NCI-H1930 (cell line): ENCODE measurements at regions not wholly inside any gene's neighbourhood (a gene's known extent, or its start where the extent isn't known, plus 50 kb on each side); places are given as distances from the start of the nearest gene placed in this dataset.
A peak's percentile ranks its signal among the peaks of the same experiment; 100 is the strongest.
"Not testable (repeated sequence)": the region's sequence is repeated elsewhere in the genome, so short reads cannot be mapped to it uniquely, and the experiment has no call there.

Experiments
- DNase-seq, 2 experiments: peaks; one replicate each; lab custom pipeline; 2025; lab: John Stamatoyannopoulos, UW

GRCh38 chr9:88813638-88814209 is 177.5 kb upstream of the S1PR3 start:
- no peak for DNase-seq

GRCh38 chr9:88814577-88814976 is 176.7 kb upstream of the S1PR3 start:
- DNase-seq: no peak

DNA sequence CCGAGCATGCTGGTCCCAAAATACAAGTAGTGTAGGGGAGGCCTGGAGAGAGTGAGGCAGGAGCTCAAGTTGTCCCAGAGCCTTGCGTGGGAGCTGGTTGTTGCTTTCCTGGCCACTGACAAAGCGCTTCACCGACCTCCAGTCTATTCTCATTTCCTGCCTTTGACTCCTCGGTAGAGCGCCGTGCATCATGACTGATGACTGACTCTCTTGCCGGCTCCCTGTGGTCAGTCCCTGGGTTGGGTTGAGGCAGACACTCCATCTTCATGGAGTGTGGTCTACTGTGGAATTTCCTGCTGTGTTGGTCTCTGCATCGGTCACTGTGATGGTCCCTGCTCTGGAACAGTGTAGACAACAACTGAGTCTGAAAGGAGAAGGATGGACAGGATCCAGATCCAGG is 175.1 kb upstream of the S1PR3 start:
- DNase-seq: no peak

GRCh38 chr9:88816591-88816990 is 174.7 kb upstream of the S1PR3 start:
- DNase-seq: no peak

DNA sequence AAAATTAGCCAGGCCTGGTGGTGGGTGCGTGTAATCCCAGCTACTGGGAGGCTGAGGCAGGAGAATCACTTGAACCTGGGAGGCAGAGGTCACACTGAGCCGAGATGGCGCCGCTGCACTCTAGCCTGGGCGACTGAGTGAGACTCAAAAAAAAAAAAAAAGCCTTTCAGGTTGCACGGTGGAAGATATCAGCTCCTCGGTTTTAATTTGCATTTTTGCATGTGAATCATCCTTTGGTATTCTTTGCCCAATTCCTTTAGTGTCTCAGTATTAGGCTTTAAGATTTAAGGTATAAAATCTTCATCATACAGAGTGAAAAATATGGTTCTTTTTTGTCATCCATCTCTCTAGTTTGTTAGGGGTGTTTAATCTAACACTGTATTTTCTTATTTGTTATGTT is 173.6 kb upstream of the S1PR3 start:
- no peak for DNase-seq

DNA sequence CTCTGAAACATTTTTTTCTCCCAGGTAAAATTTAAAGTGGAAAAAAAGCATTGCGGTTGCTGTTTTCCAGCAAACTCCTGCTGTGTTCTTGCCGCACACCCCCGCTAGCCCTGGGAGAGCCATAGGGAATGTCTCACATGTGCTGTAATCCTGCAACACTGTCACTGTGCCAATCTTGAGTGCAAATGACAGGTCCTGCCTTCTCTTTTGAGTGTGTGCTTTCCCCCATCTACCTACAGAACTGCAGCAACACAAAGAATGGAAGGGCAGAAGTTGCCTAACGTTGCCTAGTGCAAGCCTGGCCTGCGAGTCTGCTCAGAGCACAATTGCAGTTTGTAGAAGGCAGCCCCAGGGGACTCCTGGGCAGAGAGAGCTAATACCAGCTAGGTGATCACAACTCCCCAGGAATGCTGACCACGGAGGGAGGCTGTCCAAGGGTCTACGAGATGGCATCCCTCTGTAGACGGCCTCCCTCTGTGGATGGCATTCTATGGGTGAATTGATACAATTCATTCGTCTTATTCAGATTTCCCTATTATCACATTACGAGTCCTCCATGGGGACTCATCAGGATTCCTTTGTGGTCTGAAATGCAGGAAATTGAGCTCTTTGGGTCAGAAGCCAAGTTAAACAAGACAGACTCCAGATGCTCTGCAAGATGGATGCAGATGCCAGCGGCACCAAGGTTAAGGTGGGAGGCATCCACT is 172.6 kb upstream of the S1PR3 start:
- DNase-seq: peak; percentile 15 to 20

DNA sequence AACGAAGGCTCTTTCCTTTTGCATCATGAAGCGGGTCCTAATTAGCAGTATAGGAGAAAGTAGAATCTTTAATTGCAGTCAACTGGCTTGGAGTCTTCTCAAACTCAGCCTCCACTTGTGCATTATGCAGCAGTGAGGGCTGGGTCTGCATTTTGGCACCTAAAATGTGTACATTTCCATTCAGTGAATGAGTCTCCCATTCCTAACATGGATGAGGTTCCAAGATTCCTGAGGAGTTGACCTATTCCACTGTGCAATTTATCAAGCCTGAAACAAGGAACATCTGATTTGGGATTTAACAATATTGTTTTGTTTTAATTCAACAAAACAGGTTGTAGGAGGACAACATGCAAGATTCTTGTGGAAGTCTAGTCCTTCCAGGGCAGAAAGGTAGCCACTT is 171.8 kb upstream of the S1PR3 start:
- DNase-seq: no peak

- no peak for DNase-seq
These were observed 171.2 kb upstream of the S1PR3 start for GRCh38 chr9:88820055-88820454.

DNA sequence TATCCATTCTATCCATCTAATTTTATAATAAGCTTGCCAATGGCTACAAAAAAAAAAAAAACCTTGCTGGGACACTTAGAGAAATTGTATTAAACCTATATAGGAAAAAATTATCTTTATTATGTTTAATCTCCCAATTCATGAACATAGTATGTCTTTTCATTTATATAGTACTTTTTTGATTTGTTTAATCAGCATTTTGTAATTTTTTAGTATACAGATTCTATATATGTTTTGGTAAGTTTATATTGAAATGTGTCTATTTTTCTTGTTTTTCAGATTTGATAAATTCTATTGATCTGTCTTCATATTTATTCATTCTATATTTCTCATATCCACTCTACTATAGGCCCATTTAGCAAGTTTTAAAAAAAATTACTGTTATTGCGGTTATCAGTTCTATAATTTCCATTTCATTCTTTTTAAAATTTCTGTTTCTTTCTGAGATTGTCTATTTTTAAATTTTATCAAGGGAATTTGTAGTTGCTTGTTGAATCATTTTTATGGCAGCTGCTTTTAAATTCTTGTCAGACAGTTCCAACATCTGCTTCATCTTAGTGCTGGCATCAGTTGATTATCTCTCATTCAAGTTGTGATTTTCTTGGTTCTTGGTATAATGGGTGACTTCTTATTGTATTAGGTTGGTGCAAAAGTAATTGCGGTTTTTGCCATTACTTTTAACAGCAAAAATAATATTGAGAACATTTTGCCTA is 170.1 kb upstream of the S1PR3 start:
- DNase-seq: no peak

DNA sequence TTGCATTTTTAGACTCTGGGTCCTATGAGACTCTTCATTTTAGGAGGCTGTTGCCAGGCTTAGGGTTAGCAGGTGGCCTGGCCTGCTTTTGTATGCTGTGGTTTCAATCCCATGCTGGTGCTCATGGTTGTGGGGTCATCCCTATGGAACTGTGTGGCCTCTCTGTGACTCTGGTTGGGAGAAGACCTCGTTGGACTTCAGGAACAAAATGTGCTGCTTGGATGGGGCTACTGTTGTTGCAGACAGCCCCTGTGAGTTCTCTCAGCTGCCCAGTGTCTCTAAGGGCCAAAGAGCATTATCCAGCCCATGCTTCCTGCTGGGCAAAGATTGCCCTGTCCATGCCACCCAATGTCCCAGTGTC is 169.5 kb upstream of the S1PR3 start:
- DNase-seq: no peak

DNA sequence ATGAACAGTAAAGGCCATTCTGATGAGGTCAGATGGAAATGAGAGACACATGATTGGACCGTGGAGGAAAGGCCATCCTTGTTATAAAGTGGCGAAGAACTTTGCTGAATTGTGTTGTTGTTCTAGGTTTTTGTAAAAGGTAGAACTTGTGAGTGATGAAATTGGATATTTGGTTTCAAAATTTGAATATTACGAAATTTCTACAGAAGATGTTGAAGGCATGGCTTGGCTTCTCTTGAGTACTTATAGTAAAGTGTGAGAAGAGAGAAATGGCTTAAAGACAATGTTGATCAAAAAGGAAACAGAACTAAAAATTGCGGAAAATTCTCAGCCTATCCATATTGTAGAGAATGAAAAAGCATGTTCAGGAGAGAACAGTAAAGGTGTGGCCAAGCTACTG is 166.6 kb upstream of the S1PR3 start:
- DNase-seq: no peak

GRCh38 chr9:88826181-88826580 is 165.1 kb upstream of the S1PR3 start:
- no peak for DNase-seq

- no peak for DNase-seq
These were observed 164.5 kb upstream of the S1PR3 start for GRCh38 chr9:88826771-88827181.

DNA sequence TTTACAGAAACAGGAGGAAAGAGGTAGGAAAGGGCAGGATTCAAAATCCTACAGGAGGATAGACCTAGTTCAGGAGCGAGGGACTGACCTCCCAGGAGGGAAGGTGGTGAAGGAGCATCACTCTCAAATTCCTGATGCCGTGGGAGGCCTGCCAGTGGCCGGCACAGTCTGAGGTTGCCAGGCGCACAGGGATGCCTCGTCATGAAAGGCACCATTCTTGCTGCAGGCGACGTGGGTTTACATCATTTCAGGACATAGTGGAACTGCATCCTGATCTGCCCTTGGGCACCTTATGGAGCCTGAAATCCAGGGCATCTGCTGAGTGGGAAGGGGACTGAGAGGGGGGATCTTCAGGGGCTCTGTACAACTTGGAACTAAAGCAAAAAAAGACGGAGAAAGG is 163.2 kb upstream of the S1PR3 start:
- DNase-seq: no peak

DNA sequence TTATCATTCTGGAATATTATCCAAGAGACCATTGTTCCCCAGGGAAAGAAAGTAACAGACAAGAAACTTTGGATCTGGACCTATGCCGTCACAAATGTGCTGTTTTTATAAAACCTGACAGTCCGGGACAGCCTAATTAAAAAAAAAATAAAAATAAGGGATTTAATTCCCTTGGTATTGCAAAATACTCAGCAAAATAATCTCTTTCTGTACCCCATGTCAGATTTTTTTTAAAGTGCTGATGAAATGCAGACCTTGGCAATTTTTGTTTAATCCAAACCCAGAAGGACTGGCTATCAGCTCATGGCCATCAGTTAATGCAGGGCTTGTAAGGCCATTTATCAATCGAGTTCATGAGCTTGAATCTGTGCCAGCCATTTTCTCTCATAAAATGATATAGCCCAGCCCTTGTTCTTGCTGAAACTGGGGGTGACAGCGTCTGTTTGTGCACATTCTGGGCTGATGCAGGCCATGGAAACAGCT is 162.7 kb upstream of the S1PR3 start:
- no peak for DNase-seq

DNA sequence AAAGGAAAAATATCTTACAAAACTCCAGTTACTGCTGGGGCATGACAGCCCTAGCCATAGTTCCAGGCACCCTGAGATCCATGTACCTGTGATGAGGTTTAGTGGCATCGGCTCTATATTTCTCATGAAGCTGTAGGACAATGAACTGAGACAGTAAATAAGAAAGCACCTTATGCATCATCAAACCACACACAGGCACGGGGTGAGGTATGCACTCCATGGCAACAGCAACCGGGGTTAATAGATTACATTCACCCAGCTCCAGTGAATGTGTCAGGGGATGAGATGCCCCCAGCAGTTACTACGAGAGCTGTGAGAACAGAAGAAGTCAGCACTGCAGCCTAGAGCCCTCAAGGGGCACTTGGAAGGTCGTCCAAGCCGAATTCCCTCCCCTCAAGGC is 162.0 kb upstream of the S1PR3 start:
- DNase-seq: no peak

DNA sequence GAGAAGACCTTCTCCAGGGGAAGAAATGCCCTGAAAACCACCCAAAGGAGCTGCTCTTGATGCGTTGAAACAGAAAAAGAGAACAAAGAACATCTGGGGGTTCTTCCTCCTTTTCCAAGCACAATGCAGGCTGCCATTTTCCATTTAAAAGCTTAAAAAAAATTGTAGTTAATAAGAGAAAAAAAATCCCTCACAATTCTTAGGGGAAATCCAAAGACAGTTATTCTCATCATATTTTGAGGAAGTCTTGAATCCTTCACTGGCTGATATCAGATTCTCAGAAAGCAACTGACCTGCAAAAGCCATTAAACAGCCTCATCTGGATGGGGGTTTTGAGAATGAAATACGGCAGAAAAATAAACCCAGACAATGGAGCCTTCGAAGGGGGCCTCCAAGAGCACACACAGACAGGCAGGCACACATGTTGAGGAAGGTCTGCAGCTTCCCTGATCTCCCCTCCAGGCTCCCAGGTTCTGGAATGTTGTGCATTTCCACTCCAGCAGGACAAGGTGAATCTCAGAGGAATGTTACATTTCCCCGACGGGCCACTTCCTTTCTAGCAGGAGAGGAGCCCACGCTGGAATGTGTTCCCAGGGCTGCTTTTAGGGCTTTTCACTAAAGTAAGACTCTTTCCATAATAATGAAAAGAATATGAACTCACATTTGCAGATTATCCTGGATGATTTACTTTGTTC is 159.4 kb upstream of the S1PR3 start:
- no peak for DNase-seq

DNA sequence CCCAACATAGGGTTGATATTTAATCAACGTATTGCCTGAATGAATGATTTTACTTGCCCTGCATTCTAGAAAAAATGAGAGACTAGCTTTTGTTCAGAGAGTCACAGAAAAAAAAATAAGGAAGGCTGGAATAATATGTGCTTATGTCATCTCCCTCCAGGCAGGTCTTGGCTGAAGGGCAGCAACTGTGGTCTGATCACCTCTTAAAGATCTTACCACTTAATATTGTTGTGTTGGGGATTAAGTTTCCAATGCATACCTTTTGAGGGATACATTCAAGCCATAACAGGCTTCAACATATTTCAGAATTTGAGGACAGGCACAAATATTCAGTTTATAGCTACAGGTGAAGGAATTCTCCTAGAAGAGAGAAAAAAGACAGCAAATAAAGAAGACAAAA is 157.3 kb upstream of the S1PR3 start:
- no peak for DNase-seq

DNA sequence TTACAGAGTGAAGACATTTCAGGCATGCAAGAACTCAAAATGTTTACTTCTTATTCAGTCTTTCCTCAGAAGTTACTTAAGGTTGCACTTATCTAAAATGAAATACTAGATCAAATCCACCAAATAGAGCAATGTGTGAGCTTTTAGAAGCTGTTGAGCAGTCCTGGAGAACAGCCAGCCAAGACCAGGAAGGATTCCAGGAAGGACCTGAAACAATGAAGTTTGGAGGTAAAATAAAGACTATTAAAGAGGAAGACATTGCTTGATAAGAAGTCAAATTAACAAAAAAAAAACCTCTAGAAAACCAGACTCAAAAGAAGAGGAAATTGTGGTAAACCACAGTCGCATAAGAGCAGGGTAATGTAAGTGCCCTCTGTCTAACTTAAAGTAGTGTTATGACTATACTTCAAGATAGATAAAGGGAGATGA is 156.2 kb upstream of the S1PR3 start:
- no peak for DNase-seq

GRCh38 chr9:88835772-88836171 is 155.5 kb upstream of the S1PR3 start:
- DNase-seq: no peak

- no peak for DNase-seq
These were observed 153.5 kb upstream of the S1PR3 start for GRCh38 chr9:88837731-88838130.

GRCh38 chr9:88849878-88850277 is 141.4 kb upstream of the S1PR3 start:
- DNase-seq: not testable (repeated sequence)

DNA sequence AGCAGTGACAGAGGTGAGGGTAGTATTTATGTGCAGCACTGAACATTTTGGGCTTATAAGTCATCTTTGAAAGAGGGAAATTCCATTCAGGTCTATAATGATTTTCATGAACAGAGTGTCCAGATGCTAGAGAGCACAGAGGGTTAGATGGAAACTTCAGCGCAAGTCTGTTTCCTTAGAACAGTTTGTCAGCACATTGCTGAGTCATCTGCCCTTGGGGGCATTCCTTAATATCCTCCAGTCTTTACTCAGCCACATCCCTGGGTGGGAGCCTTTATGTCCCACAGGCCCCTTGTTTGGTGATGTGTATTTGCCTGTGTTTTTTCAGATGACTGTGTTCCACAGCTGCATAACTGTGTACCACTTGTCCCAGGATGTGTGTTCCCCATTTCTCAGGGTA is 138.5 kb upstream of the S1PR3 start:
- DNase-seq: no peak
